Lower leg skin (tissue), 4 donors: ENCODE measurements at regions not wholly inside any gene's neighbourhood (a gene's known extent, or its start where the extent isn't known, plus 50 kb on each side); places are given as distances from the start of the nearest gene placed in this dataset.

Experiments
- DNase-seq, 2 donors: peaks; one replicate each; pipeline ENCODE4 v3.0.0-alpha.2; 2019; ENCODE audit warnings: low spot score in 2 of 2
- H3K4me3 ChIP-seq: fragments of 200-600 bp; sonication (generic); 2 replicates; pipeline ENCODE4 v1.5.1; 2017; ENCODE audit warnings: mild to moderate bottlenecking, low read depth; ENCODE audit not compliant: poor library complexity, severe bottlenecking
- POLR2A ChIP-seq, 2 donors: fragments of 450-650 bp; IDR thresholded peaks; one replicate each; pipeline ENCODE4 v1.6.1; 2016 to 2017; ENCODE audit warnings: antibody characterized with exemption in 2 of 2, mild to moderate bottlenecking in 1 of 2, moderate library complexity in 1 of 2
- WGBS, 2 donors: methylation state at CpG; one replicate each; pipeline ENCODE4 v1.1.5; 2018; 5-methylcytosine and 5-hydroxymethylcytosine counted together
- intact Hi-C: fragments of 100-400 bp; cut with DNase I; formaldehyde crosslinking; loops from one replicate; pipeline ENCODE4 v1.15.0; 2023; ENCODE audit warnings: low total_unique reads
- TF ChIP-seq, protein P1 (sequence below), 3 donors: fragments of 450-650 bp; IDR thresholded peaks; one replicate each; pipeline ENCODE4 v1.5.1; 2016; ENCODE audit warnings: antibody characterized with exemption in 3 of 3, mild to moderate bottlenecking in 3 of 3, moderate library complexity in 2 of 3

GRCh38 chr15:57897870-57898269 lies 167.6 kb downstream of the ALDH1A2 start:
- intact Hi-C loops: no loop called here
- no peak for TF ChIP-seq POLR2A (IDR thresholded peaks at IDR 0.05)
- TF ChIP-seq, protein P1, sequence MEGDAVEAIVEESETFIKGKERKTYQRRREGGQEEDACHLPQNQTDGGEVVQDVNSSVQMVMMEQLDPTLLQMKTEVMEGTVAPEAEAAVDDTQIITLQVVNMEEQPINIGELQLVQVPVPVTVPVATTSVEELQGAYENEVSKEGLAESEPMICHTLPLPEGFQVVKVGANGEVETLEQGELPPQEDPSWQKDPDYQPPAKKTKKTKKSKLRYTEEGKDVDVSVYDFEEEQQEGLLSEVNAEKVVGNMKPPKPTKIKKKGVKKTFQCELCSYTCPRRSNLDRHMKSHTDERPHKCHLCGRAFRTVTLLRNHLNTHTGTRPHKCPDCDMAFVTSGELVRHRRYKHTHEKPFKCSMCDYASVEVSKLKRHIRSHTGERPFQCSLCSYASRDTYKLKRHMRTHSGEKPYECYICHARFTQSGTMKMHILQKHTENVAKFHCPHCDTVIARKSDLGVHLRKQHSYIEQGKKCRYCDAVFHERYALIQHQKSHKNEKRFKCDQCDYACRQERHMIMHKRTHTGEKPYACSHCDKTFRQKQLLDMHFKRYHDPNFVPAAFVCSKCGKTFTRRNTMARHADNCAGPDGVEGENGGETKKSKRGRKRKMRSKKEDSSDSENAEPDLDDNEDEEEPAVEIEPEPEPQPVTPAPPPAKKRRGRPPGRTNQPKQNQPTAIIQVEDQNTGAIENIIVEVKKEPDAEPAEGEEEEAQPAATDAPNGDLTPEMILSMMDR (IDR thresholded peaks at IDR 0.05): no peak
- no peak overlapping the region for H3K4me3 ChIP-seq
- no peak for DNase-seq
- 93 to 95% methylated on average over 3 of the region's 3 CpGs for WGBS, 2 donors

GRCh38 chr15:57902155-57902554 lies 163.4 kb downstream of the ALDH1A2 start:
- intact Hi-C loops: no loop called here
- no peak for DNase-seq
- WGBS, 2 donors: 87 to 89% methylated on average over 1 of the region's 1 CpG
- TF ChIP-seq POLR2A (IDR thresholded peaks at IDR 0.05): no peak
- TF ChIP-seq, protein P1 (IDR thresholded peaks at IDR 0.05): no peak
- no peak overlapping the region for H3K4me3 ChIP-seq
